Prostate gland (tissue), 2 donors: ENCODE measurements at regions not wholly inside any gene's neighbourhood (a gene's known extent, or its start where the extent isn't known, plus 50 kb on each side); places are given as distances from the start of the nearest gene placed in this dataset.
"Not testable (repeated sequence)": the region's sequence is repeated elsewhere in the genome, so short reads cannot be mapped to it uniquely, and the experiment has no call there.

ENCODE experiments used
- DNase-seq: peaks from one replicate; pipeline ENCODE4 v3.0.0-alpha.2; 2019; ENCODE audit warnings: low spot score
- H3K27ac ChIP-seq, 2 donors: fragments of 200-600 bp; sonication (generic); 2 replicates each; pipeline ENCODE4 v1.5.1; 2017 to 2019
- H3K27me3 ChIP-seq: fragments of 200-600 bp; sonication (generic); replicated peaks from 2 replicates; pipeline ENCODE4 v1.5.1; 2019; ENCODE audit not compliant: insufficient read depth
- H3K36me3 ChIP-seq, 2 donors: fragments of 200-600 bp; sonication (generic); 1 replicate in 1 of 2; 2 replicates in 1 of 2; pipeline versions ENCODE4 v1.5.1 to v1.8.1; 2017 to 2019
- H3K4me1 ChIP-seq: fragments of 200-600 bp; sonication (generic); replicated peaks from 2 replicates; pipeline ENCODE4 v1.5.1; 2019
- H3K4me3 ChIP-seq, 2 donors: fragments of 200-600 bp; sonication (generic); 2 replicates each; pipeline ENCODE4 v1.5.1; 2017 to 2019
- H3K9me3 ChIP-seq: fragments of 200-600 bp; sonication (generic); 2 replicates; pipeline ENCODE4 v1.5.1; 2017
- POLR2A ChIP-seq: fragments of 450-650 bp; IDR thresholded peaks from one replicate; pipeline ENCODE4 v1.6.1; 2016; ENCODE audit warnings: antibody characterized with exemption, mild to moderate bottlenecking
- POLR2AphosphoS5 ChIP-seq: sonication (generic); formaldehyde crosslinking; IDR thresholded peaks from one replicate; pipeline ENCODE4 v1.6.1; 2017; ENCODE audit warnings: antibody characterized with exemption
- WGBS: methylation state at CpG from one replicate; pipeline ENCODE4 v1.1.5; 2018; 5-methylcytosine and 5-hydroxymethylcytosine counted together
- intact Hi-C: fragments of 100-400 bp; cut with DNase I; formaldehyde crosslinking; loops from one replicate; pipeline ENCODE4 v1.14.2; 2022
- TF ChIP-seq, protein P1 (sequence below), 4 experiments: fragments of 200-600 bp in 2 of 4; fragments of 450-650 bp in 2 of 4; sonication (generic) in 2 of 4; IDR thresholded peaks; 1 replicate in 3 of 4; 2 replicates in 1 of 4; pipeline ENCODE4 v1.5.1; 2016 to 2019; ENCODE audit warnings: antibody characterized with exemption in 4 of 4, mild to moderate bottlenecking in 2 of 4, moderate library complexity in 2 of 4

DNA sequence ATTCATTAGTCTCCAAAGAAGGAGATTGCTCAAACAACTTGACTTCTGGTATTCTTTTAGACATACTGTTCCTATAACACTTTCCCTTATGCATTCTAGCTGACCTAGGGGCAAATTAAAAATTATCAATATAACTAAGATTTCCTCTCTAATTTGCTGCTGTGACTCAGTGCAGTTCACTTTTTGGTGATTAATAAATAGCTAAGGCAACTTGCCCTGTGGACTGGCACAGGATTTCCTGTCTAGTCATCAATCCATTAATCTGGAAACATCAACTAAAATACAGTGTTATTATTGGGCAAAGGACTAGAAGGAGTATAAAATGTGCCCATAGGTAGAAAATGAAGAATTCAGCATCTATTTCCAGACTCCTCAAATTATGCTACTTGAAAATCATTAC, 83.5 kb upstream of the SERPINE2 start:
- Histone ChIP-seq H3K36me3 (no peaks in the 10 kb centered on the region), H3K9me3 (no peaks in the 10 kb centered on the region), H3K4me3 (no peak overlapping the region), H3K27ac (no peak overlapping the region), H3K27me3 (no peaks in the 10 kb centered on the region), H3K4me1 (no peaks in the 10 kb centered on the region)
- DNase-seq: no peak
- intact Hi-C loops: no loop called here
- TF ChIP-seq, protein P1, sequence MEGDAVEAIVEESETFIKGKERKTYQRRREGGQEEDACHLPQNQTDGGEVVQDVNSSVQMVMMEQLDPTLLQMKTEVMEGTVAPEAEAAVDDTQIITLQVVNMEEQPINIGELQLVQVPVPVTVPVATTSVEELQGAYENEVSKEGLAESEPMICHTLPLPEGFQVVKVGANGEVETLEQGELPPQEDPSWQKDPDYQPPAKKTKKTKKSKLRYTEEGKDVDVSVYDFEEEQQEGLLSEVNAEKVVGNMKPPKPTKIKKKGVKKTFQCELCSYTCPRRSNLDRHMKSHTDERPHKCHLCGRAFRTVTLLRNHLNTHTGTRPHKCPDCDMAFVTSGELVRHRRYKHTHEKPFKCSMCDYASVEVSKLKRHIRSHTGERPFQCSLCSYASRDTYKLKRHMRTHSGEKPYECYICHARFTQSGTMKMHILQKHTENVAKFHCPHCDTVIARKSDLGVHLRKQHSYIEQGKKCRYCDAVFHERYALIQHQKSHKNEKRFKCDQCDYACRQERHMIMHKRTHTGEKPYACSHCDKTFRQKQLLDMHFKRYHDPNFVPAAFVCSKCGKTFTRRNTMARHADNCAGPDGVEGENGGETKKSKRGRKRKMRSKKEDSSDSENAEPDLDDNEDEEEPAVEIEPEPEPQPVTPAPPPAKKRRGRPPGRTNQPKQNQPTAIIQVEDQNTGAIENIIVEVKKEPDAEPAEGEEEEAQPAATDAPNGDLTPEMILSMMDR (IDR thresholded peaks at IDR 0.05): no peak
- TF ChIP-seq POLR2AphosphoS5 (no peak), POLR2A (no peak)

DNA sequence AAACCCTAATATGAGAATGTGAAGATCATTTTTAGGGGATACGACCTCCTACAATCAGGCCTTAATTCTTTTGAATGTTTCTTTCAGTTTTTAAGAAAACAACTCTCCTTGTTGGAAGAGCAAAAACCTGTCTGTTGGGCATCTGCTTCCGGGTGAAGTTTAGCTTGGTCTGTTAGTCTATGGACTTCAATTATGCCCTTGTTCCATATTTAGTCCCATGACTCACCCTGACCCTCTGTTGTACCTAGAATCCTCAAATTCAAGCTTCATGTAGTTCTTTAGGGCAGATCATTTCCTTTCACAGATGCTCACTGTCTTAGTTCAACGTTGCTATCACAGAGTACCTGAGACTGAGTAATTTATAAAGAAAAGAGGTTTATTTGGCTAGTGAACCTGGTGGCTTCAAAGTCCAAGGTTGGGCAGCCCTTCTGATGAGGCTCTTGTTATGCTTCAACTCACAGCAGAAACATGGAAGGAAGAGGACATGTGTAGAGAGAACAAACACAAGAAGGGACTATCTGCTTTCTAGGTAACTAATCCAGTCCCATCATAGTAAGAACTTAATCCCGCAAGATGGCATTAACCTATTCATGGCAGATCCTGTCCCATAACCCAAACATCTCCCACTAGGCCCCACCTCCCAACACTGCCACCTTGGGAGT, 82.5 kb upstream of the SERPINE2 start:
- Histone ChIP-seq H3K4me1 (no peaks in the 10 kb centered on the region), H3K36me3 (no peaks in the 10 kb centered on the region), H3K27ac (no peak overlapping the region), H3K27me3 (no peaks in the 10 kb centered on the region), H3K9me3 (no peaks in the 10 kb centered on the region), H3K4me3 (no peak overlapping the region)
- DNase-seq: no peak
- TF ChIP-seq, protein P1 (IDR thresholded peaks at IDR 0.05): no peak
- no peak for TF ChIP-seq POLR2A
- TF ChIP-seq POLR2AphosphoS5: no peak
- WGBS: 86% methylated on average over 4 of the region's 4 CpGs
- intact Hi-C loops: no loop called here

DNA sequence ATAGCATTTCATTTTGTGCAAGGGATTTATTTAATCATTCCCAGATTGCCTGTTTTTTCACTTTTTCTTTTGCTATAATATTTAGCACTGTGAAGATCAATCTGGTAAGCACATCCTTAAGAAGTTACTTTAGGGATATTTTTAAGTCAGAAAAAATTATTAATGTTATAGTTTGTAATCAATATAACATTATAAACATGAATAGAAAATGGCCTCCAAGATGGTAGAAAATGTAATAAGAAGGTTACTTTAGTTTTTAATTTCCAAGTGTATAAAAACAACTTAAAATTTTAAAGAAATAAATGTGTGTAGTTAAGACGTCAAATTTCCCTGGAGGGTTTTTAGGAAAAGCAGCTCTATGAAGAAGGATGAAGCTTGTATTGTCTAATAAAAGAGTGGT, 81.9 kb upstream of the SERPINE2 start:
- no peak overlapping the region for H3K4me3 ChIP-seq
- no peaks in the 10 kb centered on the region for H3K9me3 ChIP-seq
- H3K36me3 ChIP-seq: no peaks in the 10 kb centered on the region
- H3K27me3 ChIP-seq: no peaks in the 10 kb centered on the region
- WGBS: 85% methylated on average over 1 of the region's 1 CpG
- TF ChIP-seq POLR2AphosphoS5: no peak
- H3K4me1 ChIP-seq: no peaks in the 10 kb centered on the region
- H3K27ac ChIP-seq: no peak overlapping the region
- DNase-seq: no peak
- intact Hi-C loops: no loop called here

DNA sequence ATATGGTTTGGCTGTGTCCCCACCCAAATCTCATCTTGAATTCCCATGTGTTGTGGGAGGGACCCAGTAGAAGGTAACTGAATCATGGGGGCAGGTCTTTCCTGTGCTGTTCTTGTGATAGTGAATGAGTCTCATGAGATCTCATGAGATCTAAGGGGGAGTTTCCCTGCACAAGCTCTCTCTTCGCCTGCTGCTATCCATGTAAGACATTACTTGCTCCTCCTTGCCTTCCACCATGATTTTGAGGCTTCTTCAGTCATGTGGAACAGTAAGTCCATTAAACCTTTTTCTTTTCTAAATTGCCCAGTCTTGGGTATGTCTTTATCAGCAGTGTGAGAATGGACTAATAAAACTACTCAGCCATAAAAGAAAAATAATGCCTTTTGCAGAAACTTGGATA, 80.8 kb upstream of the SERPINE2 start:
- H3K27me3 ChIP-seq, DNase-seq, H3K4me3 ChIP-seq, H3K27ac ChIP-seq, H3K9me3 ChIP-seq, H3K36me3 ChIP-seq, intact Hi-C loops, H3K4me1 ChIP-seq: not testable (repeated sequence)
- 95% methylated on average over 1 of the region's 1 CpG for WGBS

DNA sequence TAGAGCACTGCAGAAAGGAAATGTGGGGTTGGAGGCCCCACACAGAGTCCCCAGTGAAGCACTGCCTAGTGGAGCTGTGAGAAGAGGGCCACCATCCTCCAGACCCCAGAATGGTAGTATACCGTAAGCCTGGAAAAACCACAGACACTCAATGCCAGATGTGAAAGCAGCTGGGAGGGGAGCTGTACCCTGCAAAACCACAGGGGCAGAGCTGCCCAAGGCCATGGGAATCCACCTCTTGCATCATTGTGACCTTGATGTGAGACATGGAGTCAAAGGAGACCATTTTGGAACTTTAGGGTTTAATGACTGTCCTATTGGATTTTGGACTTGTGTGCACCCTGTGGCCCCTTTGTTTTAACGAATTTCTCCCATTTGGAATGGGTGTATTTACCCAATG, 75.3 kb upstream of the SERPINE2 start:
- Histone ChIP-seq H3K4me1 (no peaks in the 10 kb centered on the region), H3K4me3 (no peak overlapping the region), H3K27ac (no peak overlapping the region), H3K27me3 (no peaks in the 10 kb centered on the region), H3K9me3 (no peaks in the 10 kb centered on the region), H3K36me3 (no peaks in the 10 kb centered on the region)
- no peak for DNase-seq
- WGBS: 72% methylated on average over 2 of the region's 2 CpGs
- TF ChIP-seq, protein P1 (IDR thresholded peaks at IDR 0.05): no peak
- TF ChIP-seq POLR2A (no peak), POLR2AphosphoS5 (no peak)
- intact Hi-C loops: no loop called here

DNA sequence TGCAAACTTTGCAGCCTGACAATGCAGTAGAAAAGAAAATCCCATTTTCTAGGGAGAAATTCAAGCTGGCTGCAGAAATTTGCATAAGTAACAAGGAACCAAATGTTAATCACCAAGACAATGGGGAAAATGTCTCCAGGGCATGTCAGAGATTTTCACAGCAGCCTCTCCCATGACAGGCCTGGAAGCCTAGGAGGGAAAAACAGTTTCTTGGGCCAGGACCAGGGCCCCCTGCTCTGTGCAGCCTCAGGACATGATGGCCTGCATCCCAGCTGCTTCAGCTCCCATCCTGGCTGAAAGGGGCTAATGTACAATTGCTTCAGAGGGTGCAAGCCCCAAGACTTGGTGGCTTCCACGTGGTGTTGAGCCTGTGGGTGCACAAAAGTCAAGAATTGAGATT, 74.8 kb upstream of the SERPINE2 start:
- WGBS: 50% methylated on average over 1 of the region's 1 CpG
- intact Hi-C loops, H3K36me3 ChIP-seq: not testable (repeated sequence)

More for the DNA sequence above, 74.8 kb upstream of the SERPINE2 start:
- not testable (repeated sequence) for H3K9me3 ChIP-seq, H3K27me3 ChIP-seq, H3K27ac ChIP-seq, H3K4me3 ChIP-seq, DNase-seq, H3K4me1 ChIP-seq
